Activated T-cell treated with anti-CD3 and anti-CD28 coated beads for 1 hour (primary cell): ENCODE measurements at regions not wholly inside any gene's neighbourhood (a gene's known extent, or its start where the extent isn't known, plus 50 kb on each side); places are given as distances from the start of the nearest gene placed in this dataset.
"Not testable (repeated sequence)": the region's sequence is repeated elsewhere in the genome, so short reads cannot be mapped to it uniquely, and the experiment has no call there.

ENCODE experiments used
- DNase-seq: peaks from one replicate; pipeline ENCODE4 v3.0.0-alpha.2; 2020; ENCODE audit warnings: low read depth

GRCh38 chr17:72472853-72473390, 352.1 kb downstream of the SOX9 start:
- not testable (repeated sequence) for DNase-seq

GRCh38 chr17:72474243-72474642, 353.4 kb downstream of the SOX9 start:
- DNase-seq = no peak

GRCh38 chr17:72474719-72475477, 354.1 kb downstream of the SOX9 start:
- DNase-seq = no peak

- DNase-seq = no peak
Measured at GRCh38 chr17:72476134-72476533, 355.3 kb downstream of the SOX9 start.

GRCh38 chr17:72476575-72476986, 355.8 kb downstream of the SOX9 start:
- DNase-seq = no peak

- no peak for DNase-seq
Measured at GRCh38 chr17:72477491-72477890, 356.7 kb downstream of the SOX9 start.

GRCh38 chr17:72479113-72479512, 358.3 kb downstream of the SOX9 start:
- no peak for DNase-seq

- DNase-seq = no peak
Measured at GRCh38 chr17:72481572-72481971, 360.8 kb downstream of the SOX9 start.

- no peak for DNase-seq
Measured at GRCh38 chr17:72485596-72485995, 364.8 kb downstream of the SOX9 start.

GRCh38 chr17:72486806-72487205, 366.0 kb downstream of the SOX9 start:
- no peak for DNase-seq

- DNase-seq = no peak
Measured at GRCh38 chr17:72487731-72488494, 367.1 kb downstream of the SOX9 start.

GRCh38 chr17:72488555-72489271, 367.9 kb downstream of the SOX9 start:
- DNase-seq = no peak

GRCh38 chr17:72489272-72489641, 368.4 kb downstream of the SOX9 start:
- DNase-seq = no peak

- DNase-seq = no peak
Measured at GRCh38 chr17:72491102-72491501, 370.3 kb downstream of the SOX9 start.

- DNase-seq = no peak
Measured at GRCh38 chr17:72492494-72492893, 371.7 kb downstream of the SOX9 start.

GRCh38 chr17:72492941-72493340, 372.1 kb downstream of the SOX9 start:
- no peak for DNase-seq

- DNase-seq = no peak
Measured at GRCh38 chr17:72494566-72494965, 373.7 kb downstream of the SOX9 start.

GRCh38 chr17:72496461-72496860, 375.6 kb downstream of the SOX9 start:
- DNase-seq = no peak

- no peak for DNase-seq
Measured at GRCh38 chr17:72497915-72498314, 377.1 kb downstream of the SOX9 start.

GRCh38 chr17:72498364-72499210, 377.8 kb downstream of the SOX9 start:
- no peak for DNase-seq
